Stimulated activated effector memory CD8-positive, alpha-beta T cell treated with anti-CD3 and anti-CD28 coated beads, Interleukin-12 subunit alpha, Interleukin-12 subunit beta, amount 100 ng/mL, for 72 hours (primary cell): ENCODE measurements at regions not wholly inside any gene's neighbourhood (a gene's known extent, or its start where the extent isn't known, plus 50 kb on each side); places are given as distances from the start of the nearest gene placed in this dataset.
"Not testable (repeated sequence)": the region's sequence is repeated elsewhere in the genome, so short reads cannot be mapped to it uniquely, and the experiment has no call there.

ENCODE experiments used
- ATAC-seq: fragments of 150-1000 bp; cut with Tn5 transposase; 2 replicates; pipeline ENCODE4 v1.10.0; 2021
- DNase-seq, 2 donors: peaks; one replicate each; pipeline ENCODE4 v3.0.0; 2021 to 2022; ENCODE audit warnings: low spot score in 2 of 2
- H3K27ac Mint-ChIP-seq: one replicate; pipeline ENCODE4 v1.8.0; 2022; ENCODE audit warnings: mild to moderate bottlenecking, mixed read lengths
- H3K36me3 Mint-ChIP-seq: one replicate; pipeline ENCODE4 v1.8.0; 2022; ENCODE audit warnings: mild to moderate bottlenecking, mixed read lengths
- H3K4me1 Mint-ChIP-seq: one replicate; pipeline ENCODE4 v1.8.0; 2022; ENCODE audit warnings: mixed read lengths
- H3K4me3 Mint-ChIP-seq: one replicate; pipeline ENCODE4 v1.8.0; 2022; ENCODE audit warnings: mild to moderate bottlenecking, mixed read lengths
- H3K9me3 Mint-ChIP-seq: one replicate; pipeline ENCODE4 v1.8.0; 2022; ENCODE audit warnings: mixed read lengths

GRCh38 chr5:117761186-117761585 lies 1186.6 kb upstream of the SEMA6A start:
- Mint-ChIP-seq H3K4me3 (no peak overlapping the region), H3K4me1 (no peaks in the 10 kb centered on the region), H3K9me3 (peaks cover 10% of the 10 kb centered on the region), H3K27ac (no peak overlapping the region), H3K36me3 (no peaks in the 10 kb centered on the region)
- ATAC-seq (no peak), DNase-seq (no peak)

GRCh38 chr5:117759849-117760499 lies 1185.4 kb upstream of the SEMA6A start:
- Mint-ChIP-seq H3K36me3 (no peaks in the 10 kb centered on the region), H3K27ac (no peak overlapping the region), H3K9me3 (peaks cover 15% of the 10 kb centered on the region), H3K4me1 (no peaks in the 10 kb centered on the region), H3K4me3 (no peak overlapping the region)
- DNase-seq (no peak), ATAC-seq (no peak)

GRCh38 chr5:117752403-117752802 lies 1177.8 kb upstream of the SEMA6A start:
- no peaks in the 10 kb centered on the region for H3K36me3 Mint-ChIP-seq
- DNase-seq: no peak
- no peaks in the 10 kb centered on the region for H3K4me1 Mint-ChIP-seq
- no peak for ATAC-seq
- no peak overlapping the region for H3K27ac Mint-ChIP-seq
- peaks cover 12% of the 10 kb centered on the region for H3K9me3 Mint-ChIP-seq
- H3K4me3 Mint-ChIP-seq: no peak overlapping the region

GRCh38 chr5:117748336-117748735 lies 1173.7 kb upstream of the SEMA6A start:
- H3K4me1 Mint-ChIP-seq: no peaks in the 10 kb centered on the region
- ATAC-seq (no peak), DNase-seq (no peak)
- no peak overlapping the region for H3K4me3 Mint-ChIP-seq
- peaks cover 8% of the 10 kb centered on the region for H3K9me3 Mint-ChIP-seq
- no peak overlapping the region for H3K27ac Mint-ChIP-seq
- H3K36me3 Mint-ChIP-seq: no peaks in the 10 kb centered on the region

GRCh38 chr5:117743337-117743736 lies 1168.7 kb upstream of the SEMA6A start:
- H3K4me3 Mint-ChIP-seq: no peak overlapping the region
- no peak for ATAC-seq
- no peaks in the 10 kb centered on the region for H3K4me1 Mint-ChIP-seq
- DNase-seq: no peak
- no peak overlapping the region for H3K27ac Mint-ChIP-seq
- H3K9me3 Mint-ChIP-seq: peaks cover 8% of the 10 kb centered on the region
- H3K36me3 Mint-ChIP-seq: no peaks in the 10 kb centered on the region

GRCh38 chr5:117741655-117742206 lies 1167.1 kb upstream of the SEMA6A start:
- Mint-ChIP-seq H3K27ac (no peak overlapping the region), H3K4me1 (no peaks in the 10 kb centered on the region), H3K36me3 (no peaks in the 10 kb centered on the region), H3K4me3 (no peak overlapping the region), H3K9me3 (peaks cover 10% of the 10 kb centered on the region)
- ATAC-seq: no peak
- no peak for DNase-seq

GRCh38 chr5:117740268-117740667 lies 1165.6 kb upstream of the SEMA6A start:
- DNase-seq (no peak), ATAC-seq (no peak)
- Mint-ChIP-seq H3K27ac (no peak overlapping the region), H3K36me3 (no peaks in the 10 kb centered on the region), H3K9me3 (peaks cover 10% of the 10 kb centered on the region), H3K4me1 (no peaks in the 10 kb centered on the region), H3K4me3 (no peak overlapping the region)

- no peak for ATAC-seq
- no peaks in the 10 kb centered on the region for H3K4me1 Mint-ChIP-seq
Measured at GRCh38 chr5:117738571-117738970, 1163.9 kb upstream of the SEMA6A start.

GRCh38 chr5:117736698-117737097 lies 1162.1 kb upstream of the SEMA6A start:
- ATAC-seq: no peak
- no peaks in the 10 kb centered on the region for H3K4me1 Mint-ChIP-seq
- H3K4me3 Mint-ChIP-seq: no peak overlapping the region
- H3K9me3 Mint-ChIP-seq: peaks cover 16% of the 10 kb centered on the region
- no peak overlapping the region for H3K27ac Mint-ChIP-seq
- no peak for DNase-seq
- no peaks in the 10 kb centered on the region for H3K36me3 Mint-ChIP-seq

More at GRCh38 chr5:117738571-117738970, 1163.9 kb upstream of the SEMA6A start:
- Mint-ChIP-seq H3K36me3 (no peaks in the 10 kb centered on the region), H3K9me3 (peaks cover 12% of the 10 kb centered on the region), H3K4me3 (no peak overlapping the region), H3K27ac (no peak overlapping the region)
- no peak for DNase-seq

- ATAC-seq: no peak
- no peaks in the 10 kb centered on the region for H3K36me3 Mint-ChIP-seq
Measured at GRCh38 chr5:117734056-117734455, 1159.4 kb upstream of the SEMA6A start.

GRCh38 chr5:117733051-117733450 lies 1158.4 kb upstream of the SEMA6A start:
- ATAC-seq (no peak), DNase-seq (no peak)
- H3K27ac Mint-ChIP-seq: no peak overlapping the region
- H3K4me1 Mint-ChIP-seq: no peaks in the 10 kb centered on the region
- H3K4me3 Mint-ChIP-seq: no peak overlapping the region
- peaks cover 20% of the 10 kb centered on the region for H3K9me3 Mint-ChIP-seq
- no peaks in the 10 kb centered on the region for H3K36me3 Mint-ChIP-seq

More at GRCh38 chr5:117734056-117734455, 1159.4 kb upstream of the SEMA6A start:
- peaks cover 21% of the 10 kb centered on the region for H3K9me3 Mint-ChIP-seq
- H3K4me3 Mint-ChIP-seq: no peak overlapping the region
- DNase-seq: no peak
- no peaks in the 10 kb centered on the region for H3K4me1 Mint-ChIP-seq
- no peak overlapping the region for H3K27ac Mint-ChIP-seq

- no peak for ATAC-seq
- Mint-ChIP-seq H3K9me3 (peaks cover 17% of the 10 kb centered on the region), H3K4me3 (no peak overlapping the region), H3K27ac (no peak overlapping the region), H3K36me3 (no peaks in the 10 kb centered on the region), H3K4me1 (no peaks in the 10 kb centered on the region)
- no peak for DNase-seq
Measured at GRCh38 chr5:117732264-117732663, 1157.6 kb upstream of the SEMA6A start.

GRCh38 chr5:117731446-117731845 lies 1156.8 kb upstream of the SEMA6A start:
- no peaks in the 10 kb centered on the region for H3K4me1 Mint-ChIP-seq
- no peak for ATAC-seq
- H3K4me3 Mint-ChIP-seq: no peak overlapping the region

GRCh38 chr5:117720784-117721183 lies 1146.2 kb upstream of the SEMA6A start:
- H3K36me3 Mint-ChIP-seq, H3K9me3 Mint-ChIP-seq, ATAC-seq, H3K4me3 Mint-ChIP-seq, H3K27ac Mint-ChIP-seq, H3K4me1 Mint-ChIP-seq, DNase-seq: not testable (repeated sequence)

More at GRCh38 chr5:117731446-117731845, 1156.8 kb upstream of the SEMA6A start:
- Mint-ChIP-seq H3K9me3 (peaks cover 17% of the 10 kb centered on the region), H3K27ac (no peak overlapping the region), H3K36me3 (no peaks in the 10 kb centered on the region)
- no peak for DNase-seq

GRCh38 chr5:117719413-117719812 lies 1144.8 kb upstream of the SEMA6A start:
- Mint-ChIP-seq H3K27ac (no peak overlapping the region), H3K4me3 (no peak overlapping the region), H3K36me3 (no peaks in the 10 kb centered on the region), H3K4me1 (no peaks in the 10 kb centered on the region), H3K9me3 (peaks cover 15% of the 10 kb centered on the region)
- DNase-seq (no peak), ATAC-seq (no peak)

- Mint-ChIP-seq H3K27ac (no peak overlapping the region), H3K36me3 (no peaks in the 10 kb centered on the region), H3K4me3 (no peak overlapping the region), H3K4me1 (no peaks in the 10 kb centered on the region), H3K9me3 (peaks cover 32% of the 10 kb centered on the region)
- DNase-seq (no peak), ATAC-seq (no peak)
Measured at GRCh38 chr5:117713585-117714198, 1139.1 kb upstream of the SEMA6A start.
